NCI-H2107 treated with DMSO at 0.1 percent for 48 hours (cell line): ENCODE measurements at regions not wholly inside any gene's neighbourhood (a gene's known extent, or its start where the extent isn't known, plus 50 kb on each side); places are given as distances from the start of the nearest gene placed in this dataset.

Experiments used
- DNase-seq: peaks from one replicate; lab custom pipeline; 2025; ENCODE audit not compliant: unreplicated experiment; lab: John Stamatoyannopoulos, UW

GRCh38 chr1:165031001-165031400 is 325.5 kb downstream of the LMX1A start:
- DNase-seq, result no peak

GRCh38 chr1:165025805-165026204 is 330.7 kb downstream of the LMX1A start:
- DNase-seq, result no peak

- no peak for DNase-seq
These were observed 341.8 kb downstream of the LMX1A start for GRCh38 chr1:165014753-165015152.

DNA sequence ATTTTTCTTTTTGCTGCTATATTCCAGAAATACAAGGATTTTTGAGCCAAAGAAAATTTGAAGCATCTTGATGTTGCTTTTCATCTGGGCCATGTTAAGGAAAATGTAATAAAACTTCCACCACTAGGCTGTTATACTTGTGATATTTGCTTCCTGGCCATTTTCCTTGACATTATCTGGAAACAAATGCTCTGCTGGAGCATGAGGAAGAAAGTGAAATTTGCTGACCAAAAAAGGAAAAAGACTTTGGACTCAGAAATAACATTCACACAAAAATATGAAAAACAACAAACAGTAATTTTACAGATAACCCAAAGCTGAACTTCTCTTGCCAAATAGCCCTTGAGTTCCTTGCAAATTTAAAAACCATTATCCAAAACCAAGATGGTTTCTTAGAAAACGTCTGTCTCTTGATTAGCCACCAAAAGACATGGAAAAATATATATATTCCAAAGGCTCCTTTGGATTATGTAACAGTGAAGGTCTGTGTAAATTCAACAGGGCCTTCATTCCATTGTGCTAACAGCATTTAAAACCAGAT is 344.5 kb downstream of the LMX1A start:
- no peak for DNase-seq

GRCh38 chr1:165011186-165011585 is 345.3 kb downstream of the LMX1A start:
- no peak for DNase-seq

DNA sequence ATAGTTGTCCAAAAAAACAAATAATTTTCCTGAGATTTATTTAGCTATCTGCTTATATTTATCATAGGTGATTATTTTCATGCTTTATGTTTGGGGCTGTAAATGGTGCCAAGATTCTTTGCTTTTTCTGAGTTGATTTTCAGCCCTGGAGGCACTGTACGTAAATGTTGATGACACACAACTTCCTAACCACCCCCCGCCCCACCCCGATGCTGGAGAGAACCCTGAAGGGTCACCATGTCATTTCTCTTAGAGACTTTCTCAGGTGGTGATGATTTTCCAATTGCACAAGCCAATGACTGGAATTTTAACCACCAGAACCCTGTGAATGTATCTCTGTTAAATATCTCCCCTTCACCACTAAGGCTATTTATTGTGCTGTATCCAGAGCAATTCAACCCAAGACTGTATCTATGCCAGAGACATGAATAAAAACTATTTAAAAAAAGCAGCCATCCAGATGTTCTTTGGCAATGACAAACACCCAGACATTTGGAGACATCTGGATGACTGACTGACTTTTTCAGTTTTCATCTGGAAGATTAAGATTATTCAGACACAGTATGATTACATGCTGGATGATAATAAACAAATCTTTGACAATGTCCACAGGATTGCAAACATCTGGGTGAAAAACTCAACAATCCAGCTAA is 346.0 kb downstream of the LMX1A start:
- DNase-seq, result no peak

GRCh38 chr1:165006831-165007230 is 349.7 kb downstream of the LMX1A start:
- DNase-seq, result no peak

GRCh38 chr1:164999146-164999545 is 357.4 kb downstream of the LMX1A start:
- no peak for DNase-seq

- DNase-seq, result no peak
These were observed 364.7 kb downstream of the LMX1A start for GRCh38 chr1:164991763-164992314.

GRCh38 chr1:164983023-164983650 is 373.4 kb downstream of the LMX1A start:
- DNase-seq, result no peak

DNA sequence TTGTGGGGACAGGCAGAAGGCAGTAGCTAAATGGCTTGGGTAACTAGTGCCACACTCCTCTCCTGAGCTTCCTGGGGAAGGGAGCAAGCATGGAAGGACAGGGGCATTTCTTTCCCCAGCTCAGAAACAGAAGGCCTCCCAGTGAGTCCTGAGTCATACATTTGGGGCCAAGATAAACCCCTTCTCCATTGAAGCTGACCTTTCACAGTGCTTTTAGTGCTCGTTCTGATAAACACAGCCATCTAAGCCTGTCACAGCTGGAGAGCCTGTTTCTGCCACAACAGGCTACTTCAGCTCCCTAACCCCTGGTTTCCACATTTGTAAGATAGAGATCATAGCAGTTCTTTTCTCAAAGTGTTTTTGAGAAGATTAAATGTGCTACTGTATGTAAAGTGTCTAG is 374.0 kb downstream of the LMX1A start:
- no peak for DNase-seq

DNA sequence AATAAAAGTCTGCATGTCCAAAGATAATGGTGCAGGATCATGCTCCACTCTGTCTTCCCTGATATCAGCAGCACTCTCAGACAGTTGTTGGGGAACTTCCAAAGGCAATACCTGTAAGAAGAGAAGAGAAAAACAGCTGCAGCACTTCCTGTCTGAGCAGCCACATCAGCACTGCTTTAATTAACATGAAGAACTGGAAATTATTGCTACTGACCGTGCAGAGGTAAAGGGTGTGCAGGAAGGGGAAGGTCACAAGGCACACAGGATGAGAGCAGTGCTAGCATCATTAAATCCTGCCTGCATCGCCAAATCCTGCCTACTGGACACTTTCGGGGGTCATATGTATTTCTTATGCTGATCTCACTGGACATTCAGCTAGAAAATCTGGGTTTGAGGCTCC is 379.0 kb downstream of the LMX1A start:
- no peak for DNase-seq

GRCh38 chr1:164971921-164972415 is 384.5 kb downstream of the LMX1A start:
- peak; percentile 88 for DNase-seq

GRCh38 chr1:164971391-164971790 is 385.1 kb downstream of the LMX1A start:
- no peak for DNase-seq

DNA sequence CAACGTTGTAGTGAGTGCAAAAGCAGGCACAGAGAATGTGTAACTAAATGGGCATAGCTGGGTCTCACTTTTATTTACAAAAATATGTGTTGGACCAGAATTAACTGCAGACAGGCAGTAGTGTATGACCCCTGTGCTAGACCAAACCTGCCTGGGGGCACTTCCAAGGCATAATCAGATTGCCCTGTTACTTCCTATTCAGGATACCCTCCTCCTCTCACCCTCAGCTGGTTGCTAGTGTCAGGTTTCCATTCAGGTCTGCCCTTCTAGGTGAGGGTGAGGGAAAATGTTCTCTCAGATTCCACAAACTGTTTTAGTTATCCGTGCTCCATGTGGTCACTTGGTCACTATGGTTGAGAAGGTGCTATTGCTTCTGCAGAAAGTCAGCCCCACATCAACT is 387.3 kb downstream of the LMX1A start:
- DNase-seq, result peak; percentile 47

- DNase-seq, result no peak
These were observed 389.2 kb downstream of the LMX1A start for GRCh38 chr1:164967300-164967699.

DNA sequence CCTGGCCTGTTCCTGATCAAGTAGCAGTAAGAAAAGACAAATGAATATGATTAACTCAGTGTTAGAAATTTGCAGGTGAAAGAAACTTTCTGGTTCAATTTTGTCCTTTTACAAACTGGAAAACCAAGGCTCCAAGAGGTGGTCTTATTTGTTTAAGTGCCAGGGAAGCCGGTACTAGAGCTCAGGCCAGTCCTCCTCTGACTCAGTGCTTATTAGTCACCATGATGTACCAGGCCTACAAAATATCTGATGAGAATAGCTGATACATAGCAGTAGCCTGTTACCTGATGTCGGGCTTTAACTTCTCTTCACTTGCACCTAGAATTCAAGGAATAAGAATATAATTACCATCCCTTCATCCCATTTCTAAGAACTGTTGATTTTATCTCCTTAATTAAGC is 394.8 kb downstream of the LMX1A start:
- DNase-seq, result no peak

DNA sequence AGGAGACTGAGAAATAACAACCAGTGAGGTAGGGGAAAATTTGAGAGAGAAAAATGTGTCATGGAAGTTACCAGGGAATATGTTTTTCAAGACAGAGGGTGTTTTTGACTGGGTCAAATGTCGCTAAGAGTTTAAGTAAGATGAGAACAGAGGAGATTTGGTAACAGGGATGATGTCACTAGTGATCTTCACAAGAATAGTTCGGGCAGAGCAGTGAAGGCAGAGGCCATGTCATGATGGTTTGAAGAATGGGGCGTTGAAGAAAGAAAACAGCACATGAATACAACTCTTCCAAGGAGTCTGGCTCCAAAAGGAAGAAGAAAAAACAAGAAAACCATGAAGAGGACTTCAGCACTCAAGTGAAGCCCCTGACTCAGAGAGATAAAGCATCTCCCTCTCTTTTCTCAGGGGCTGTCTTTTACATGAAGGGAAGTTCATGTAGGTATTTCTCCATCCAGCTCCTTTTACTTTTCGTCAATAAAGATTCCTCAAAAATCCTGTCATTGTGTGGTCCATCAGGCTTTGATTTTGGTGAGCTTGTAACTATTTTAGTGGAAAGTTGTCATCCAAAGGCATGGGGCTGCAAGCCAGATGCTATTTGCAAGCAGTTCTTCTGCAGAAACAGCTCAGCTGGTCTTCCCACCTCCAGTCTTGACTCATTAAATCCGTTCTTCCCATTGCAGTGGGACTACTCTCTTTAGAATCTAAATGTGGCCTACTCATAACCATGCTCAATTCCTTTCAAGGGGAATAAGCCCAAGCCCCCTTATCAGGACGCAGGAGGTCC is 397.3 kb downstream of the LMX1A start:
- DNase-seq, result no peak

DNA sequence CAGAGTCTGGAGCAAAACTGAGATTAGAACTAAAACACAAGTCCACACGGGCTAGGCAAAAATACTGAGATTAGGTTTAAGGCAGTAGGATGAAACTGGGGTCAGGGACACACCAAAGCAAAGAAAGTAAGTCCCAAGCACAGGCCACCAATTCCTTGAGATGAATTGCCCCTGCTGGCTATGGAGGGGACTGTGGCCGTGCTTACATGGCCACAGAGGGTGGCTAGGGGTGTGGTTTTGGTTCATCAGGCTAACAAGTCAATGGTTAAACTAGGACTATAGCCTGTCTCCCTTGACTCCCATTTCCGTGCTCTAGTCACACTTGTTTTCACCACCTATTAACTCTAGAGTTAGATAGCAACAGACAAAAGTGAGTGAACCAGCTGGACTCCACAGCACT is 394.8 kb downstream of the PBX1 start:
- no peak for DNase-seq

DNA sequence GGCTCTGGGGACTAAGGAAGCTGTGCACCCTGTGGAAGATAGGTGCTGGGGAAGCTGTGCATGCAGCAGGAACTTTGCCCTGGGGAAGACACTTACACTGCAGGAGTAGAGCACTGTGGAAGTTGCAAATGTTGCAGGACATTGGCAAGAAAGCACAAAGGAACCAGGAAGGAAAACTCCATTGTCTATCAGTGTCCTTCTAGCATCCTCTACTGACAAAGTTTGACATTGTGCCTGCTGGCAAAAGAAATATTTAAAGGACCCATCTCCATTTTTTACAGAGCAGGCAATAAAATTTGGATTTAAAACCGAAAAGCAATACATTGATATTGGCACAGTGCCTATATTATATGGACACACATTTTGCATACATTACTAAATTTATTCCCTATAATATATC is 394.1 kb downstream of the PBX1 start:
- no peak for DNase-seq

DNA sequence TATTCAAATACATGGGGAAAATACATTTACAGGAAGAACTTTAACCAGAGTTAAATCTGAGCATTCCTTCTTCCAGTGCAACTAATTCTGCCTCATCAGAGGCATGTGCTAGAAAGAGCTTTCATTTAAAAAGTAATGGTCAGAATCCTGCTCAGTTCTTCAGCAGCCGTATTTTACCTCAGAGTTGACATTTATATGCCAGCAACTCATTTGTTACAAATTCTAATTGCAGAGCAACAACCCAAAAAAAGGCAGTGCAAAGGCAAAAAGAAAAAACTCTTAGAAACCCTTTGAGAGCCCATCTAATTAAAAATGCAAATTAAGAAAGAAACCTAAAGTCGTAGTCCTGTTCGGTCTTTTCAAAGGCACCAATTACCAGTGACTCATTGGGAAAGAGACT is 392.5 kb downstream of the PBX1 start:
- no peak for DNase-seq
